SK-N-SH treated with all-trans-retinoic acid at 6 μM for 48 hours (cell line): ENCODE measurements at regions not wholly inside any gene's neighbourhood (a gene's known extent, or its start where the extent isn't known, plus 50 kb on each side); places are given as distances from the start of the nearest gene placed in this dataset.

ENCODE experiments used
- ATAC-seq: fragments of 200-7000 bp; cut with Tn5 transposase; 3 replicates; pipeline ENCODE4 v1.9.1; 2020; ENCODE audit warnings: mild to moderate bottlenecking, moderate library complexity
- ARNTL ChIP-seq: fragments of 450-650 bp; formaldehyde crosslinking; IDR thresholded peaks from 2 replicates; pipeline ENCODE4 v1.5.0; 2020; ENCODE audit warnings: low read depth, mild to moderate bottlenecking, moderate library complexity, borderline replicate concordance
- BACH2 ChIP-seq: fragments of 250-450 bp; sonication (Bioruptor Pico); IDR thresholded peaks from 2 replicates; pipeline ENCODE4 v1.9.0; 2021; ENCODE audit warnings: mild to moderate bottlenecking, borderline replicate concordance
- CSDC2 ChIP-seq: fragments of 250-450 bp; sonication (Bioruptor Pico); IDR thresholded peaks from 2 replicates; pipeline ENCODE4 v1.5.0; 2020; ENCODE audit warnings: mild to moderate bottlenecking, moderate library complexity
- ESRRG ChIP-seq: fragments of 250-450 bp; sonication (Bioruptor Pico); IDR thresholded peaks from 2 replicates; pipeline ENCODE4 v1.6.1; 2021; ENCODE audit warnings: mild to moderate bottlenecking
- GLIS3 ChIP-seq: fragments of 250-450 bp; sonication (Bioruptor Pico); IDR thresholded peaks from 2 replicates; pipeline ENCODE4 v1.5.0; 2020; ENCODE audit warnings: mild to moderate bottlenecking, moderate library complexity
- ISL1 ChIP-seq: fragments of 250-450 bp; sonication (Bioruptor Pico); IDR thresholded peaks from 2 replicates; pipeline ENCODE4 v2.1.2; 2022; ENCODE audit warnings: mild to moderate bottlenecking, moderate library complexity
- OSR1 ChIP-seq: fragments of 250-450 bp; sonication (Bioruptor Pico); IDR thresholded peaks from 2 replicates; pipeline ENCODE4 v1.8.0; 2022; ENCODE audit warnings: moderate library complexity, mild to moderate bottlenecking, inconsistent platforms
- PPARA ChIP-seq: fragments of 250-450 bp; sonication (Bioruptor Pico); IDR thresholded peaks from 2 replicates; pipeline ENCODE4 v1.5.0; 2020; ENCODE audit warnings: mild to moderate bottlenecking, borderline replicate concordance
- RARB ChIP-seq: fragments of 250-450 bp; sonication (Bioruptor Pico); IDR thresholded peaks from 2 replicates; pipeline ENCODE4 v1.8.0; 2021; ENCODE audit warnings: mild to moderate bottlenecking, moderate library complexity
- TCF4 ChIP-seq: fragments of 250-450 bp; sonication (Bioruptor Pico); IDR thresholded peaks from 2 replicates; pipeline ENCODE4 v1.8.0; 2021; ENCODE audit warnings: mild to moderate bottlenecking, moderate library complexity, borderline replicate concordance
- TOX ChIP-seq: fragments of 250-450 bp; sonication (Bioruptor Pico); IDR thresholded peaks from 2 replicates; pipeline ENCODE4 v1.8.0; 2021; ENCODE audit warnings: mild to moderate bottlenecking, moderate library complexity, borderline replicate concordance
- ZC3H10 ChIP-seq: fragments of 250-450 bp; sonication (Bioruptor Pico); IDR thresholded peaks from 2 replicates; pipeline ENCODE4 v1.5.1; 2021; ENCODE audit warnings: mild to moderate bottlenecking, moderate library complexity
- ZFP3 ChIP-seq: fragments of 250-450 bp; sonication (Bioruptor Pico); IDR thresholded peaks from 2 replicates; pipeline ENCODE4 v1.5.0; 2020; ENCODE audit warnings: mild to moderate bottlenecking, moderate library complexity
- ZFP30 ChIP-seq: fragments of 450-650 bp; formaldehyde crosslinking; IDR thresholded peaks from 2 replicates; pipeline ENCODE4 v1.5.0; 2022; ENCODE audit warnings: mild to moderate bottlenecking, moderate library complexity
- ZNF565 ChIP-seq: fragments of 450-650 bp; formaldehyde crosslinking; conservative IDR thresholded peaks from 2 replicates; pipeline ENCODE4 v1.5.0; 2020; ENCODE audit warnings: low read depth, mild to moderate bottlenecking, moderate library complexity
- ZNF70 ChIP-seq: fragments of 450-650 bp; formaldehyde crosslinking; IDR thresholded peaks from 2 replicates; pipeline ENCODE4 v1.5.0; 2020; ENCODE audit warnings: mild to moderate bottlenecking, moderate library complexity
- ZNF8 ChIP-seq: fragments of 450-650 bp; formaldehyde crosslinking; IDR thresholded peaks from 2 replicates; pipeline ENCODE4 v1.5.0; 2020; ENCODE audit warnings: mild to moderate bottlenecking, moderate library complexity
- TF ChIP-seq, protein P1 (sequence below): fragments of 250-450 bp; sonication (Bioruptor Pico); IDR thresholded peaks from 2 replicates; pipeline ENCODE4 v1.5.1; 2020; ENCODE audit warnings: low read depth, mild to moderate bottlenecking, moderate library complexity
- TF ChIP-seq, protein P2 (sequence below): fragments of 250-450 bp; sonication (Bioruptor Pico); IDR thresholded peaks from 2 replicates; pipeline ENCODE4 v1.8.0; 2020; ENCODE audit warnings: mild to moderate bottlenecking, moderate library complexity, borderline replicate concordance
- TF ChIP-seq, protein P3 (sequence below): fragments of 250-450 bp; sonication (Bioruptor Pico); IDR thresholded peaks from 2 replicates; pipeline ENCODE4 v1.8.0; 2021; ENCODE audit warnings: low read depth, mild to moderate bottlenecking, moderate library complexity, borderline replicate concordance
- TF ChIP-seq, protein P4 (sequence below): fragments of 250-450 bp; sonication (Bioruptor Pico); IDR thresholded peaks from 2 replicates; pipeline ENCODE4 v1.5.0; 2020; ENCODE audit warnings: mild to moderate bottlenecking, moderate library complexity

DNA sequence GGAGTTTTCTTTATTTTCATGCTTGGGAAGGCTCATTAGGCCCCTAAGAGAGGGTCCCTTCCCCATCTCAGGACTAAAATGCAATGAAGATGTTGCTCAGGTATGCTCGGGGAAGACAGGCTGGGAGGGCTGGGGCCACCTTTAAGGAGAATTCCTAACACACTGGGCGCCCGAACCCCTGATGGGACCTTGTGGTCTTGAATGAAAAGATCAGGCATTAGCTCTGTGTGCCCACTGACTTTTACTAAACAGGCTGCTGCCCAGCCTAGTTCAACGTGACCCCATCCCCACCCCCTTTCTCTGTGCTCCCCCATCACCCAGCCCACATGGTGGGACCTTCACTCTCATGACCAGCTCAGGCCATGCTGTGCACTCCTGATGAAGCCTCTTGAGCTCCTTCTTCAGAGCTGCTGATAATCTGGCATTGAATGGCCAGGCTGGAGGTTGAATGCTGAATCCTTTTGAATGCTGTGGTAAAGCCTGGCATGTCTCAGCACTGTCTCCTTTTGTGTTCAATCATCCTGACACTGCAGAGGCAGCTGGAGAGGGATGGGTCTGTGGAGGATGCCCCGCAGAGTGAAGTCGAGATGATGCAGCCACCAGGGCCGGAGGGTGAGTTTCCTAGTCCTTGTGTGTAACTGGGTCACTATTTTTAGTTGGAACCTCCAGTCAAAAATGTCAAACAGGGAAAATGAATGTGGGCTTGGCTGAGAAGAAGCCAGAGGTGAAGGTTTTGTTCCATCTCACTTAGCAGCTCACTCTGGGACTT, 209.1 kb downstream of the UQCRFS1 start:
- no peak for ATAC-seq
- TF ChIP-seq, protein P1, sequence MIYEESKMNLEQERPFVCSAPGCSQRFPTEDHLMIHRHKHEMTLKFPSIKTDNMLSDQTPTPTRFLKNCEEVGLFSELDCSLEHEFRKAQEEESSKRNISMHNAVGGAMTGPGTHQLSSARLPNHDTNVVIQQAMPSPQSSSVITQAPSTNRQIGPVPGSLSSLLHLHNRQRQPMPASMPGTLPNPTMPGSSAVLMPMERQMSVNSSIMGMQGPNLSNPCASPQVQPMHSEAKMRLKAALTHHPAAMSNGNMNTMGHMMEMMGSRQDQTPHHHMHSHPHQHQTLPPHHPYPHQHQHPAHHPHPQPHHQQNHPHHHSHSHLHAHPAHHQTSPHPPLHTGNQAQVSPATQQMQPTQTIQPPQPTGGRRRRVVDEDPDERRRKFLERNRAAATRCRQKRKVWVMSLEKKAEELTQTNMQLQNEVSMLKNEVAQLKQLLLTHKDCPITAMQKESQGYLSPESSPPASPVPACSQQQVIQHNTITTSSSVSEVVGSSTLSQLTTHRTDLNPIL (CRISPR knock-in tag) = no peak
- TF ChIP-seq TCF4 (CRISPR knock-in tag) (no peak), ZNF8 (no peak), ZC3H10 (CRISPR knock-in tag) (no peak), GLIS3 (CRISPR knock-in tag) (no peak), ESRRG (CRISPR knock-in tag) (no peak), ZFP3 (CRISPR knock-in tag) (no peak), ZNF70 (no peak), PPARA (CRISPR knock-in tag) (no peak), ZNF565 (no peak), TOX (CRISPR knock-in tag) (no peak), ARNTL (CRISPR knock-in tag) (no peak)
- TF ChIP-seq, protein P2, sequence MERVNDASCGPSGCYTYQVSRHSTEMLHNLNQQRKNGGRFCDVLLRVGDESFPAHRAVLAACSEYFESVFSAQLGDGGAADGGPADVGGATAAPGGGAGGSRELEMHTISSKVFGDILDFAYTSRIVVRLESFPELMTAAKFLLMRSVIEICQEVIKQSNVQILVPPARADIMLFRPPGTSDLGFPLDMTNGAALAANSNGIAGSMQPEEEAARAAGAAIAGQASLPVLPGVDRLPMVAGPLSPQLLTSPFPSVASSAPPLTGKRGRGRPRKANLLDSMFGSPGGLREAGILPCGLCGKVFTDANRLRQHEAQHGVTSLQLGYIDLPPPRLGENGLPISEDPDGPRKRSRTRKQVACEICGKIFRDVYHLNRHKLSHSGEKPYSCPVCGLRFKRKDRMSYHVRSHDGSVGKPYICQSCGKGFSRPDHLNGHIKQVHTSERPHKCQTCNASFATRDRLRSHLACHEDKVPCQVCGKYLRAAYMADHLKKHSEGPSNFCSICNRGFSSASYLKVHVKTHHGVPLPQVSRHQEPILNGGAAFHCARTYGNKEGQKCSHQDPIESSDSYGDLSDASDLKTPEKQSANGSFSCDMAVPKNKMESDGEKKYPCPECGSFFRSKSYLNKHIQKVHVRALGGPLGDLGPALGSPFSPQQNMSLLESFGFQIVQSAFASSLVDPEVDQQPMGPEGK (CRISPR knock-in tag) = no peak

DNA sequence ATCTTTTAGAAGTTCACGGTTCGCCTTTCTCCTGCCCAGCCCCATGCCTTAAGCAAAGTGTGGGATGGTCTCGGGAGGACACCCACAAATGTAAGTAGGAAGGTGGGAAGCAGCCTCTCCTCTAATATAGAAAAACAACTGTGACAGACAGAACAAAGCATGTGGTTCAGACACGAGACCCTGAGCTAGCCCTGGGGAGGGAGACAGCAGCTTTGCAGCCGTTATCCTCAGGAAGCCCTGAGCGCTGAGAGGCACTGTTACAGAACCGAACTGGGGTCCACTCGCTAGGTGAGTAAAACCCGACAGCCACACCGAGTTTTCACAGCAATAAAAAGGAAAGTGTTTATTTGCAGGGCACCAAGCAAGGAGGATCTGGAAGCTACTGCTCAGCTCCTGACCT, 210.6 kb downstream of the UQCRFS1 start:
- ATAC-seq = no peak
- TF ChIP-seq PPARA (CRISPR knock-in tag) = no peak
- no peak for TF ChIP-seq BACH2 (CRISPR knock-in tag)
- TF ChIP-seq, protein P1 (CRISPR knock-in tag) = no peak
- no peak for TF ChIP-seq ZFP3 (CRISPR knock-in tag)
- TF ChIP-seq ZNF70 = no peak
- no peak for TF ChIP-seq ZNF565
- TF ChIP-seq ISL1 (CRISPR knock-in tag) = no peak
- TF ChIP-seq ZNF8 = no peak
- TF ChIP-seq RARB (CRISPR knock-in tag) = no peak
- no peak for TF ChIP-seq ARNTL (CRISPR knock-in tag)
- no peak for TF ChIP-seq CSDC2
- no peak for TF ChIP-seq TOX (CRISPR knock-in tag)
- TF ChIP-seq, protein P3, sequence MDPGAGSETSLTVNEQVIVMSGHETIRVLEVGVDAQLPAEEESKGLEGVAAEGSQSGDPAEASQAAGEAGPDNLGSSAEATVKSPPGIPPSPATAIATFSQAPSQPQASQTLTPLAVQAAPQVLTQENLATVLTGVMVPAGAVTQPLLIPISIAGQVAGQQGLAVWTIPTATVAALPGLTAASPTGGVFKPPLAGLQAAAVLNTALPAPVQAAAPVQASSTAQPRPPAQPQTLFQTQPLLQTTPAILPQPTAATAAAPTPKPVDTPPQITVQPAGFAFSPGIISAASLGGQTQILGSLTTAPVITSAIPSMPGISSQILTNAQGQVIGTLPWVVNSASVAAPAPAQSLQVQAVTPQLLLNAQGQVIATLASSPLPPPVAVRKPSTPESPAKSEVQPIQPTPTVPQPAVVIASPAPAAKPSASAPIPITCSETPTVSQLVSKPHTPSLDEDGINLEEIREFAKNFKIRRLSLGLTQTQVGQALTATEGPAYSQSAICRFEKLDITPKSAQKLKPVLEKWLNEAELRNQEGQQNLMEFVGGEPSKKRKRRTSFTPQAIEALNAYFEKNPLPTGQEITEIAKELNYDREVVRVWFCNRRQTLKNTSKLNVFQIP (CRISPR knock-in tag) = no peak
- no peak for TF ChIP-seq ESRRG (CRISPR knock-in tag)
- TF ChIP-seq OSR1 (CRISPR knock-in tag) = no peak
- TF ChIP-seq ZC3H10 (CRISPR knock-in tag) = no peak
- TF ChIP-seq, all 23 proteins: peak for 0

DNA sequence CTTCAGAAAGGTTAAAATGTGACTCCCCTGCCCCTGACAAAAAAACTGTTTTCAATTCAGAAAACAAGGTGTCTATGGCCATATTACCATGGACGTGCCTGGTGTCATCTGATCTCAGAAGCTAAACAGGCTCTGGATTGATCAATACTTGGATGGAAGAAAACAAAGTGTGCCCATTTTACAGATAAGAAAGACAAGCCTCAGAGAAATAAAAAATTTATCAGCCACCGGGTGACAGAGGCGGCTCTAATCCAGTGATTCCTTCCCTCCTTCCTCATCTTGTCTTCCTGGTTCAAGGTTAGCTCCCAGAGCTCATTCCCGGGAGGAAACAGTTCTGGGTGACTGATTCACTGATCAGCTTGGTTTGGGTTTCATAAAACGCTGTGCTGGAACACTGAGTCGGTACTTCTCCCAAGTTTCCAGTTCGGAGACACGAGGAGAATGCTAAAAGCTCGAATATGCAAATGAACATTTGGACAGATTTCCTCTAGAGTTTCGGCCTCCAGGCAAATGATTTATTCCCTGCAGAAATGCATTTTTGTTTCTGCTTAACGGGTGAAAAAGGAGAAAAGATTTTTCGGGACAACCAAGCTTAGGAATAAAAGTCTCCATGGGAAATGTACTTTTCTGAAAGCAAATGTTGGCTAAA, 211.2 kb downstream of the UQCRFS1 start:
- ATAC-seq = no peak
- TF ChIP-seq, protein P2 (CRISPR knock-in tag) = no peak
- TF ChIP-seq ZNF565 = no peak
- TF ChIP-seq ESRRG (CRISPR knock-in tag) = no peak
- TF ChIP-seq, protein P1 (CRISPR knock-in tag) = no peak
- TF ChIP-seq ZC3H10 (CRISPR knock-in tag) = no peak
- TF ChIP-seq, protein P4, sequence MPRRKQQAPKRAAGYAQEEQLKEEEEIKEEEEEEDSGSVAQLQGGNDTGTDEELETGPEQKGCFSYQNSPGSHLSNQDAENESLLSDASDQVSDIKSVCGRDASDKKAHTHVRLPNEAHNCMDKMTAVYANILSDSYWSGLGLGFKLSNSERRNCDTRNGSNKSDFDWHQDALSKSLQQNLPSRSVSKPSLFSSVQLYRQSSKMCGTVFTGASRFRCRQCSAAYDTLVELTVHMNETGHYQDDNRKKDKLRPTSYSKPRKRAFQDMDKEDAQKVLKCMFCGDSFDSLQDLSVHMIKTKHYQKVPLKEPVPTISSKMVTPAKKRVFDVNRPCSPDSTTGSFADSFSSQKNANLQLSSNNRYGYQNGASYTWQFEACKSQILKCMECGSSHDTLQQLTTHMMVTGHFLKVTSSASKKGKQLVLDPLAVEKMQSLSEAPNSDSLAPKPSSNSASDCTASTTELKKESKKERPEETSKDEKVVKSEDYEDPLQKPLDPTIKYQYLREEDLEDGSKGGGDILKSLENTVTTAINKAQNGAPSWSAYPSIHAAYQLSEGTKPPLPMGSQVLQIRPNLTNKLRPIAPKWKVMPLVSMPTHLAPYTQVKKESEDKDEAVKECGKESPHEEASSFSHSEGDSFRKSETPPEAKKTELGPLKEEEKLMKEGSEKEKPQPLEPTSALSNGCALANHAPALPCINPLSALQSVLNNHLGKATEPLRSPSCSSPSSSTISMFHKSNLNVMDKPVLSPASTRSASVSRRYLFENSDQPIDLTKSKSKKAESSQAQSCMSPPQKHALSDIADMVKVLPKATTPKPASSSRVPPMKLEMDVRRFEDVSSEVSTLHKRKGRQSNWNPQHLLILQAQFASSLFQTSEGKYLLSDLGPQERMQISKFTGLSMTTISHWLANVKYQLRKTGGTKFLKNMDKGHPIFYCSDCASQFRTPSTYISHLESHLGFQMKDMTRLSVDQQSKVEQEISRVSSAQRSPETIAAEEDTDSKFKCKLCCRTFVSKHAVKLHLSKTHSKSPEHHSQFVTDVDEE (CRISPR knock-in tag) = no peak
- TF ChIP-seq TOX (CRISPR knock-in tag) = no peak
- no peak for TF ChIP-seq CSDC2
- no peak for TF ChIP-seq ISL1 (CRISPR knock-in tag)
- no peak for TF ChIP-seq ZFP30 (CRISPR knock-in tag)
- no peak for TF ChIP-seq ARNTL (CRISPR knock-in tag)
